ENCODE measurements at regions not wholly inside any gene's neighbourhood (a gene's known extent, or its start where the extent isn't known, plus 50 kb on each side); places are given as distances from the start of the nearest gene placed in this dataset.

DNA sequence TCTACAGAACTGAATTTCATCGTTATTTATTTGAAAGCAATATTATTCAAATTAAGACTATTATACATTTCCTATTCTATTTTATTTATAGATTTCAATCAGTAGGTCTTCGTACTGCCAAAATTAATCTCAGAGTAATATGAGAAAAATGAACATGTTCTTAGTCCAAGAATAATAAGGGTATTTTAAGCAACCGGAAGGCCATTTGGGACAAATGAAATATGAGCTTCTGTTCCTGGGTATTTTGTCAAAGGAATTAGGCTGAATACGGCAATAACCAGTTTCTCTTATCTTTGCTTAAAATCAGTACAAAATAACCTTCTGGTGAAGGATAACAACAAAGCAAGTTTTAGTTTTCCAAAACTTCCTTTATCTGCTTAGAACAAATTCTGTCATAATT, 410.3 kb upstream of the PRR16 start:
- TF ChIP-seq, protein P1, sequence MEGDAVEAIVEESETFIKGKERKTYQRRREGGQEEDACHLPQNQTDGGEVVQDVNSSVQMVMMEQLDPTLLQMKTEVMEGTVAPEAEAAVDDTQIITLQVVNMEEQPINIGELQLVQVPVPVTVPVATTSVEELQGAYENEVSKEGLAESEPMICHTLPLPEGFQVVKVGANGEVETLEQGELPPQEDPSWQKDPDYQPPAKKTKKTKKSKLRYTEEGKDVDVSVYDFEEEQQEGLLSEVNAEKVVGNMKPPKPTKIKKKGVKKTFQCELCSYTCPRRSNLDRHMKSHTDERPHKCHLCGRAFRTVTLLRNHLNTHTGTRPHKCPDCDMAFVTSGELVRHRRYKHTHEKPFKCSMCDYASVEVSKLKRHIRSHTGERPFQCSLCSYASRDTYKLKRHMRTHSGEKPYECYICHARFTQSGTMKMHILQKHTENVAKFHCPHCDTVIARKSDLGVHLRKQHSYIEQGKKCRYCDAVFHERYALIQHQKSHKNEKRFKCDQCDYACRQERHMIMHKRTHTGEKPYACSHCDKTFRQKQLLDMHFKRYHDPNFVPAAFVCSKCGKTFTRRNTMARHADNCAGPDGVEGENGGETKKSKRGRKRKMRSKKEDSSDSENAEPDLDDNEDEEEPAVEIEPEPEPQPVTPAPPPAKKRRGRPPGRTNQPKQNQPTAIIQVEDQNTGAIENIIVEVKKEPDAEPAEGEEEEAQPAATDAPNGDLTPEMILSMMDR (IDR thresholded peaks at IDR 0.05; ENCODE audit: low read depth, low read length), result no peak
- TF ChIP-seq POLR2A (IDR thresholded peaks at IDR 0.05; ENCODE audit: extremely low read depth, insufficient read length), result no peak
- no peak for TF ChIP-seq MYC (IDR thresholded peaks at IDR 0.05; ENCODE audit: low read depth, low read length)
- TF ChIP-seq, protein P2, sequence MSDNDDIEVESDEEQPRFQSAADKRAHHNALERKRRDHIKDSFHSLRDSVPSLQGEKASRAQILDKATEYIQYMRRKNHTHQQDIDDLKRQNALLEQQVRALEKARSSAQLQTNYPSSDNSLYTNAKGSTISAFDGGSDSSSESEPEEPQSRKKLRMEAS (IDR thresholded peaks at IDR 0.05; ENCODE audit: low read depth, low read length), result no peak

Data from NB4 (cell line).